Astrocyte of the cerebellum (primary cell): ENCODE measurements at regions not wholly inside any gene's neighbourhood (a gene's known extent, or its start where the extent isn't known, plus 50 kb on each side); places are given as distances from the start of the nearest gene placed in this dataset.
"Not testable (repeated sequence)": the region's sequence is repeated elsewhere in the genome, so short reads cannot be mapped to it uniquely, and the experiment has no call there.

Source experiments
- DNase-seq: peaks from one replicate; pipeline ENCODE4 v3.0.0-alpha.2; 2011; ENCODE audit warnings: low read depth
- H3K4me3 ChIP-seq: 2 replicates; pipeline ENCODE4 v1.5.1; 2011; ENCODE audit warnings: mild to moderate bottlenecking, low read depth, low read length, moderate library complexity
- CTCF ChIP-seq: IDR thresholded peaks from 2 replicates; pipeline ENCODE4 v1.5.1; 2012; ENCODE audit warnings: low read length, low read depth, moderate library complexity, mild to moderate bottlenecking; ENCODE audit errors: missing control alignments
- in situ Hi-C: cut with HindIII; loops from 2 replicates; pipeline ENCODE4 v1.10.0; 2017; ENCODE audit warnings: low sequenced_read_pairs

- in situ Hi-C loops: no loop called here
- H3K4me3 ChIP-seq: no peak overlapping the region
- DNase-seq: no peak
- no peak for TF ChIP-seq CTCF
These were observed 50.8 kb upstream of the BOD1L1 start for GRCh38 chr4:13678186-13678924.

- no peak for DNase-seq
- no peak for TF ChIP-seq CTCF
- no peak overlapping the region for H3K4me3 ChIP-seq
- in situ Hi-C loops: no loop called here
These were observed 54.0 kb upstream of the BOD1L1 start for GRCh38 chr4:13681570-13681969.

GRCh38 chr4:13694256-13694655 lies 66.7 kb upstream of the BOD1L1 start:
- DNase-seq: no peak
- in situ Hi-C loops: no loop called here
- no peak overlapping the region for H3K4me3 ChIP-seq
- TF ChIP-seq CTCF: no peak

- DNase-seq: no peak
- in situ Hi-C loops: no loop called here
- no peak overlapping the region for H3K4me3 ChIP-seq
- no peak for TF ChIP-seq CTCF
These were observed 70.8 kb upstream of the BOD1L1 start for GRCh38 chr4:13698296-13698695.

GRCh38 chr4:13700021-13700857 lies 72.7 kb upstream of the BOD1L1 start:
- no peak for TF ChIP-seq CTCF
- no peak overlapping the region for H3K4me3 ChIP-seq
- DNase-seq: peak; percentile 71
- in situ Hi-C loops: no loop called here

- DNase-seq, in situ Hi-C loops, H3K4me3 ChIP-seq: not testable (repeated sequence)
These were observed 73.3 kb upstream of the BOD1L1 start for GRCh38 chr4:13700858-13701140.

GRCh38 chr4:13701937-13702446 lies 74.5 kb upstream of the BOD1L1 start:
- H3K4me3 ChIP-seq: no peak overlapping the region
- no peak for DNase-seq
- in situ Hi-C loops: no loop called here
- TF ChIP-seq CTCF: no peak
